ENCODE measurements at regions not wholly inside any gene's neighbourhood (a gene's known extent, or its start where the extent isn't known, plus 50 kb on each side); places are given as distances from the start of the nearest gene placed in this dataset.

DNA sequence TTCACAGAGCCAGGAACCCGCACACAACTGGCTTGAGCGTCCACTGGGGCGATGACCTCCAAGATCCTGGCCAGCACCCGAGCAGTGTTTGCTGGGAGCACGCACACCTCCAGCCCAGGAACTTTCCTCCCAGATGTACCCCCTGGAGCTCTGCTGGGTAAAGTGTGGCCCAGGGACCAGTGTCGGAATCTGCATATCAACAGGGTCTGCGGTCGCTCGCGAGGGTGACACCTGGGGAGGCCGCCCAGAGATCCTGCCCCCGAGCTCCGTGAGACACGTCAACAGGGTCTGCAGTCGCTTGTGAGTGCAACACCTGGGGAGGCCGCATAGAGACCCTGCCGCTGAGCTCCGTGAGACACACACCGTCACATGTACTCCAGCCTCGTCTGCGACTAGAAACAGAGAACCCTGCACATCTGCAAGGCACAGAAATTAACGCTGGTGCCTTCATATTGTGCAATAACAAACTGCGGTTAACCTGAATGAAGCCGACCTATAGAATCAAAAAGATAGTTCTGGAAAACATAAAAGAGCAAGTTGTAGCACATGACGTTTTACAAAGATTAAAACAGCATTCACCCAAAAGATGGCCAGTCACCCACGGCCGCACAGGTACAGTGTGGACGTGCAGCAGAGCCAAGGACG is 172.4 kb downstream of the BRD1 start:
- TF ChIP-seq, protein P1, sequence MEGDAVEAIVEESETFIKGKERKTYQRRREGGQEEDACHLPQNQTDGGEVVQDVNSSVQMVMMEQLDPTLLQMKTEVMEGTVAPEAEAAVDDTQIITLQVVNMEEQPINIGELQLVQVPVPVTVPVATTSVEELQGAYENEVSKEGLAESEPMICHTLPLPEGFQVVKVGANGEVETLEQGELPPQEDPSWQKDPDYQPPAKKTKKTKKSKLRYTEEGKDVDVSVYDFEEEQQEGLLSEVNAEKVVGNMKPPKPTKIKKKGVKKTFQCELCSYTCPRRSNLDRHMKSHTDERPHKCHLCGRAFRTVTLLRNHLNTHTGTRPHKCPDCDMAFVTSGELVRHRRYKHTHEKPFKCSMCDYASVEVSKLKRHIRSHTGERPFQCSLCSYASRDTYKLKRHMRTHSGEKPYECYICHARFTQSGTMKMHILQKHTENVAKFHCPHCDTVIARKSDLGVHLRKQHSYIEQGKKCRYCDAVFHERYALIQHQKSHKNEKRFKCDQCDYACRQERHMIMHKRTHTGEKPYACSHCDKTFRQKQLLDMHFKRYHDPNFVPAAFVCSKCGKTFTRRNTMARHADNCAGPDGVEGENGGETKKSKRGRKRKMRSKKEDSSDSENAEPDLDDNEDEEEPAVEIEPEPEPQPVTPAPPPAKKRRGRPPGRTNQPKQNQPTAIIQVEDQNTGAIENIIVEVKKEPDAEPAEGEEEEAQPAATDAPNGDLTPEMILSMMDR (IDR thresholded peaks at IDR 0.05; ENCODE audit: insufficient read depth, low read length) = no peak
- 0 out of 2 replicates have a peak, but pooled peaks have one; percentile 18 for TF ChIP-seq POLR2AphosphoS5 (IDR thresholded peaks at IDR 0.05; ENCODE audit: low read depth)
- TF ChIP-seq, protein P2, sequence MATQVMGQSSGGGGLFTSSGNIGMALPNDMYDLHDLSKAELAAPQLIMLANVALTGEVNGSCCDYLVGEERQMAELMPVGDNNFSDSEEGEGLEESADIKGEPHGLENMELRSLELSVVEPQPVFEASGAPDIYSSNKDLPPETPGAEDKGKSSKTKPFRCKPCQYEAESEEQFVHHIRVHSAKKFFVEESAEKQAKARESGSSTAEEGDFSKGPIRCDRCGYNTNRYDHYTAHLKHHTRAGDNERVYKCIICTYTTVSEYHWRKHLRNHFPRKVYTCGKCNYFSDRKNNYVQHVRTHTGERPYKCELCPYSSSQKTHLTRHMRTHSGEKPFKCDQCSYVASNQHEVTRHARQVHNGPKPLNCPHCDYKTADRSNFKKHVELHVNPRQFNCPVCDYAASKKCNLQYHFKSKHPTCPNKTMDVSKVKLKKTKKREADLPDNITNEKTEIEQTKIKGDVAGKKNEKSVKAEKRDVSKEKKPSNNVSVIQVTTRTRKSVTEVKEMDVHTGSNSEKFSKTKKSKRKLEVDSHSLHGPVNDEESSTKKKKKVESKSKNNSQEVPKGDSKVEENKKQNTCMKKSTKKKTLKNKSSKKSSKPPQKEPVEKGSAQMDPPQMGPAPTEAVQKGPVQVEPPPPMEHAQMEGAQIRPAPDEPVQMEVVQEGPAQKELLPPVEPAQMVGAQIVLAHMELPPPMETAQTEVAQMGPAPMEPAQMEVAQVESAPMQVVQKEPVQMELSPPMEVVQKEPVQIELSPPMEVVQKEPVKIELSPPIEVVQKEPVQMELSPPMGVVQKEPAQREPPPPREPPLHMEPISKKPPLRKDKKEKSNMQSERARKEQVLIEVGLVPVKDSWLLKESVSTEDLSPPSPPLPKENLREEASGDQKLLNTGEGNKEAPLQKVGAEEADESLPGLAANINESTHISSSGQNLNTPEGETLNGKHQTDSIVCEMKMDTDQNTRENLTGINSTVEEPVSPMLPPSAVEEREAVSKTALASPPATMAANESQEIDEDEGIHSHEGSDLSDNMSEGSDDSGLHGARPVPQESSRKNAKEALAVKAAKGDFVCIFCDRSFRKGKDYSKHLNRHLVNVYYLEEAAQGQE (IDR thresholded peaks at IDR 0.05; ENCODE audit: insufficient replicate concordance, low read depth) = no peak
- TF ChIP-seq GABPA (IDR thresholded peaks at IDR 0.05; ENCODE audit: low read depth) = no peak

Data from HL-60 (cell line).